Keratinocyte (primary cell): ENCODE measurements at regions not wholly inside any gene's neighbourhood (a gene's known extent, or its start where the extent isn't known, plus 50 kb on each side); places are given as distances from the start of the nearest gene placed in this dataset.

Source experiments
- DNase-seq: peaks from one replicate; pipeline ENCODE4 v3.0.0-alpha.2; 2011; ENCODE audit warnings: low read depth, missing footprints, low spot score
- FAIRE-seq: peaks from 2 replicates; lab custom pipeline; 2011; peaks lifted over from hg19 to GRCh38; lab: Jason Lieb, UNC
- H2AFZ ChIP-seq: 2 replicates; pipeline ENCODE4 v1.6.0; 2012; ENCODE audit warnings: low read length, control low read depth, inconsistent platforms; ENCODE audit not compliant: control insufficient read depth
- H3K27ac ChIP-seq: 2 replicates; pipeline ENCODE4 v1.5.1; 2011; ENCODE audit warnings: low read length; ENCODE audit not compliant: control insufficient read depth, insufficient read depth
- H3K27me3 ChIP-seq: 3 replicates; pipeline ENCODE4 v1.6.0; 2011; ENCODE audit warnings: low read length; ENCODE audit not compliant: control insufficient read depth, insufficient read depth; ENCODE audit errors: extremely low read depth
- H3K36me3 ChIP-seq, 2 experiments: 2 replicates in 1 of 2; 3 replicates in 1 of 2; pipeline ENCODE4 v1.5.1; 2011; ENCODE audit warnings: low read length in 2 of 2, mild to moderate bottlenecking in 1 of 2; ENCODE audit not compliant: control insufficient read depth in 2 of 2, insufficient read depth in 2 of 2; ENCODE audit errors: extremely low read depth in 1 of 2
- H3K4me1 ChIP-seq: 3 replicates; pipeline ENCODE4 v1.5.1; 2011; ENCODE audit warnings: low read length; ENCODE audit not compliant: control insufficient read depth, insufficient read depth; ENCODE audit errors: extremely low read depth
- H3K4me2 ChIP-seq: 3 replicates; pipeline ENCODE4 v1.6.0; 2011; ENCODE audit warnings: low read depth, low read length; ENCODE audit not compliant: control insufficient read depth, insufficient read depth; ENCODE audit errors: extremely low read depth
- H3K4me3 ChIP-seq, 3 experiments: fragments of 200-600 bp in 1 of 3; sonication (generic) in 1 of 3; 2 replicates in 2 of 3; 3 replicates in 1 of 3; pipeline ENCODE4 v1.5.1; 2011 to 2016; ENCODE audit warnings: low read length in 3 of 3, mild to moderate bottlenecking in 3 of 3, control low read depth in 2 of 3, inconsistent platforms in 1 of 3, low read depth in 1 of 3, mixed read lengths in 1 of 3, mixed run types in 1 of 3, moderate library complexity in 1 of 3; ENCODE audit not compliant: control insufficient read depth in 2 of 3, insufficient read depth in 2 of 3; ENCODE audit errors: extremely low read depth in 1 of 3
- H3K79me2 ChIP-seq: 2 replicates; pipeline ENCODE4 v1.6.0; 2012; ENCODE audit warnings: low read length; ENCODE audit not compliant: control insufficient read depth, insufficient read depth
- H3K9ac ChIP-seq: 3 replicates; pipeline ENCODE4 v1.6.0; 2011; ENCODE audit warnings: low read length; ENCODE audit not compliant: control insufficient read depth, insufficient read depth; ENCODE audit errors: extremely low read depth
- H3K9me1 ChIP-seq: 3 replicates; pipeline ENCODE4 v1.6.0; 2011; ENCODE audit warnings: low read length; ENCODE audit not compliant: control insufficient read depth, insufficient read depth; ENCODE audit errors: extremely low read depth
- H3K9me3 ChIP-seq: 2 replicates; pipeline ENCODE4 v1.5.1; 2012; ENCODE audit warnings: low read depth, low read length; ENCODE audit not compliant: control insufficient read depth
- H4K20me1 ChIP-seq: 3 replicates; pipeline ENCODE4 v1.6.0; 2011; ENCODE audit warnings: low read length; ENCODE audit not compliant: control insufficient read depth, insufficient read depth; ENCODE audit errors: extremely low read depth
- CTCF ChIP-seq, 3 experiments: IDR thresholded peaks in 1 of 3; conservative IDR thresholded peaks in 1 of 3; optimal IDR thresholded peaks in 1 of 3; 2 replicates in 2 of 3; 3 replicates in 1 of 3; pipeline versions ENCODE3 to v1.5.1; 2011; ENCODE audit warnings: low read length in 3 of 3, mild to moderate bottlenecking in 3 of 3, moderate library complexity in 2 of 3, control low read depth in 1 of 3, inconsistent platforms in 1 of 3; ENCODE audit not compliant: insufficient read depth in 2 of 3; ENCODE audit errors: extremely low read depth in 1 of 3
- EZH2 ChIP-seq: IDR thresholded peaks from one replicate; pipeline ENCODE4 v1.6.1; 2012; ENCODE audit warnings: inconsistent platforms, mild to moderate bottlenecking, low read length, moderate library complexity
- dilution Hi-C: fragments of 300-500 bp; cut with MboI; formaldehyde crosslinking; loops from one replicate; pipeline ENCODE4 v1.7.0; 2020; ENCODE audit warnings: low sequenced_read_pairs; ENCODE audit not compliant: extremely low pct_ligation_motif_present

GRCh38 chr2:862355-862687 lies 88.3 kb upstream of the SNTG2 start:
- no peak for TF ChIP-seq EZH2
- no peak for TF ChIP-seq CTCF (optimal IDR thresholded peaks at IDR 0.05 in 1 of 3, IDR thresholded peaks at IDR 0.05 in 1 of 3, conservative IDR thresholded peaks at IDR 0.05 in 1 of 3; ENCODE audit: extremely low read depth in 1 of 3, insufficient read depth in 2 of 3, low read length in 3 of 3)
- no peaks in the 10 kb centered on the region for H3K9me1 ChIP-seq
- H3K9me3 ChIP-seq = no peaks in the 10 kb centered on the region
- no peak overlapping the region for H2AFZ ChIP-seq
- no peaks in the 10 kb centered on the region for H3K27me3 ChIP-seq
- DNase-seq = no peak
- FAIRE-seq = no peak
- H3K4me2 ChIP-seq = no peak overlapping the region
- dilution Hi-C loops = no loop called here
- no peak overlapping the region for H3K27ac ChIP-seq
- H3K36me3 ChIP-seq = no peaks in the 10 kb centered on the region
- no peaks in the 10 kb centered on the region for H3K79me2 ChIP-seq
- no peaks in the 10 kb centered on the region for H4K20me1 ChIP-seq
- no peaks in the 10 kb centered on the region for H3K4me1 ChIP-seq
- no peak overlapping the region for H3K4me3 ChIP-seq
- no peak overlapping the region for H3K9ac ChIP-seq

GRCh38 chr2:861655-862354 lies 88.8 kb upstream of the SNTG2 start:
- Histone ChIP-seq H2AFZ (no peak overlapping the region), H3K27me3 (no peaks in the 10 kb centered on the region), H3K9ac (no peak overlapping the region), H3K4me1 (no peaks in the 10 kb centered on the region), H3K4me3 (no peak overlapping the region), H3K79me2 (no peaks in the 10 kb centered on the region), H4K20me1 (no peaks in the 10 kb centered on the region), H3K9me1 (no peaks in the 10 kb centered on the region), H3K27ac (no peak overlapping the region), H3K36me3 (no peaks in the 10 kb centered on the region), H3K4me2 (no peak overlapping the region), H3K9me3 (no peaks in the 10 kb centered on the region)
- FAIRE-seq = no peak
- no peak for DNase-seq
- dilution Hi-C loops = no loop called here
- no peak for TF ChIP-seq CTCF (optimal IDR thresholded peaks at IDR 0.05 in 1 of 3, IDR thresholded peaks at IDR 0.05 in 1 of 3, conservative IDR thresholded peaks at IDR 0.05 in 1 of 3; ENCODE audit: extremely low read depth in 1 of 3, insufficient read depth in 2 of 3, low read length in 3 of 3)
- no peak for TF ChIP-seq EZH2
